GM12878 (cell line): ENCODE measurements at regions not wholly inside any gene's neighbourhood (a gene's known extent, or its start where the extent isn't known, plus 50 kb on each side); places are given as distances from the start of the nearest gene placed in this dataset.

Source experiments
- IRF4 ChIP-seq: IDR thresholded peaks from 2 replicates; pipeline ENCODE4 v1.6.1; 2011; ENCODE audit warnings: low read depth, low read length
- RAD51 ChIP-seq: fragments of 450-650 bp; IDR thresholded peaks from 2 replicates; pipeline ENCODE4 v1.6.1; 2016; ENCODE audit warnings: moderate library complexity, mild to moderate bottlenecking, inconsistent platforms
- ZNF622 ChIP-seq: fragments of 450-650 bp; IDR thresholded peaks from 2 replicates; pipeline ENCODE4 v1.6.1; 2017; ENCODE audit warnings: mild to moderate bottlenecking, inconsistent platforms
- TF ChIP-seq, protein P1 (sequence below): IDR thresholded peaks from 2 replicates; pipeline ENCODE4 v1.6.1; 2012; ENCODE audit warnings: low read depth, low read length, improper control_type of control experiment
- TF ChIP-seq, protein P2 (sequence below): fragments of 450-650 bp; IDR thresholded peaks from 2 replicates; pipeline ENCODE4 v1.6.1; 2017; ENCODE audit warnings: mild to moderate bottlenecking, moderate library complexity
- TF ChIP-seq, protein P3 (sequence below): fragments of 450-650 bp; IDR thresholded peaks from 2 replicates; pipeline ENCODE4 v1.6.1; 2017; ENCODE audit warnings: mild to moderate bottlenecking, low read depth, inconsistent platforms; ENCODE audit not compliant: poor library complexity, severe bottlenecking

DNA sequence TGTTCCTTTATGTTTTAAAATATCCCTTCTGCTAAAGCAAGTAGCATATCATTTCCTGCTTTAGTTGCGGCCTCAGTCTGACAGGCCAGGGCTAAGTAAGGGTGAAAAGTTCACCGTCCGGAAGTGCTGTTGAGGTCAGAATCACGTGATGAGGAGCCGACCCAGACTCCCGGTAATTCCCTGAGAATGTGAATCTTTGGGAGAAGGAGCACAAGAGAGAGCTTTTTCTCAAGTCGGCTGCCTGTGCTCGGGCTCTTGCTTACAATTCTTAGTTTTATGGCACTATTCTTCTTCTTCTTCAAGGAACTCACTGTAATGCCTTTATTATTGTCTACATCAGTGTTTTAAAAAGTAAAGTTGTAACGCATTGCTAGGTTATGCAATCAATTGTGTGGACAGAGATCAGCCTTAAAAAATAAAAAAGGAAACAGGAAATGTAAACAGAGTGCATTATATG lies 309.3 kb downstream of the PRL start (continued):
- TF ChIP-seq, protein P1, sequence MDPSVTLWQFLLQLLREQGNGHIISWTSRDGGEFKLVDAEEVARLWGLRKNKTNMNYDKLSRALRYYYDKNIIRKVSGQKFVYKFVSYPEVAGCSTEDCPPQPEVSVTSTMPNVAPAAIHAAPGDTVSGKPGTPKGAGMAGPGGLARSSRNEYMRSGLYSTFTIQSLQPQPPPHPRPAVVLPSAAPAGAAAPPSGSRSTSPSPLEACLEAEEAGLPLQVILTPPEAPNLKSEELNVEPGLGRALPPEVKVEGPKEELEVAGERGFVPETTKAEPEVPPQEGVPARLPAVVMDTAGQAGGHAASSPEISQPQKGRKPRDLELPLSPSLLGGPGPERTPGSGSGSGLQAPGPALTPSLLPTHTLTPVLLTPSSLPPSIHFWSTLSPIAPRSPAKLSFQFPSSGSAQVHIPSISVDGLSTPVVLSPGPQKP = 0 out of 2 replicates have a peak, but pooled peaks have one; percentile 67
- TF ChIP-seq, protein P2, sequence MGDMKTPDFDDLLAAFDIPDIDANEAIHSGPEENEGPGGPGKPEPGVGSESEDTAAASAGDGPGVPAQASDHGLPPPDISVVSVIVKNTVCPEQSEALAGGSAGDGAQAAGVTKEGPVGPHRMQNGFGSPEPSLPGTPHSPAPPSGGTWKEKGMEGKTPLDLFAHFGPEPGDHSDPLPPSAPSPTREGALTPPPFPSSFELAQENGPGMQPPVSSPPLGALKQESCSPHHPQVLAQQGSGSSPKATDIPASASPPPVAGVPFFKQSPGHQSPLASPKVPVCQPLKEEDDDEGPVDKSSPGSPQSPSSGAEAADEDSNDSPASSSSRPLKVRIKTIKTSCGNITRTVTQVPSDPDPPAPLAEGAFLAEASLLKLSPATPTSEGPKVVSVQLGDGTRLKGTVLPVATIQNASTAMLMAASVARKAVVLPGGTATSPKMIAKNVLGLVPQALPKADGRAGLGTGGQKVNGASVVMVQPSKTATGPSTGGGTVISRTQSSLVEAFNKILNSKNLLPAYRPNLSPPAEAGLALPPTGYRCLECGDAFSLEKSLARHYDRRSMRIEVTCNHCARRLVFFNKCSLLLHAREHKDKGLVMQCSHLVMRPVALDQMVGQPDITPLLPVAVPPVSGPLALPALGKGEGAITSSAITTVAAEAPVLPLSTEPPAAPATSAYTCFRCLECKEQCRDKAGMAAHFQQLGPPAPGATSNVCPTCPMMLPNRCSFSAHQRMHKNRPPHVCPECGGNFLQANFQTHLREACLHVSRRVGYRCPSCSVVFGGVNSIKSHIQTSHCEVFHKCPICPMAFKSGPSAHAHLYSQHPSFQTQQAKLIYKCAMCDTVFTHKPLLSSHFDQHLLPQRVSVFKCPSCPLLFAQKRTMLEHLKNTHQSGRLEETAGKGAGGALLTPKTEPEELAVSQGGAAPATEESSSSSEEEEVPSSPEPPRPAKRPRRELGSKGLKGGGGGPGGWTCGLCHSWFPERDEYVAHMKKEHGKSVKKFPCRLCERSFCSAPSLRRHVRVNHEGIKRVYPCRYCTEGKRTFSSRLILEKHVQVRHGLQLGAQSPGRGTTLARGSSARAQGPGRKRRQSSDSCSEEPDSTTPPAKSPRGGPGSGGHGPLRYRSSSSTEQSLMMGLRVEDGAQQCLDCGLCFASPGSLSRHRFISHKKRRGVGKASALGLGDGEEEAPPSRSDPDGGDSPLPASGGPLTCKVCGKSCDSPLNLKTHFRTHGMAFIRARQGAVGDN = no peak
- TF ChIP-seq RAD51 = peak; percentile 84
- no peak for TF ChIP-seq IRF4
- no peak for TF ChIP-seq ZNF622
- TF ChIP-seq, protein P3, sequence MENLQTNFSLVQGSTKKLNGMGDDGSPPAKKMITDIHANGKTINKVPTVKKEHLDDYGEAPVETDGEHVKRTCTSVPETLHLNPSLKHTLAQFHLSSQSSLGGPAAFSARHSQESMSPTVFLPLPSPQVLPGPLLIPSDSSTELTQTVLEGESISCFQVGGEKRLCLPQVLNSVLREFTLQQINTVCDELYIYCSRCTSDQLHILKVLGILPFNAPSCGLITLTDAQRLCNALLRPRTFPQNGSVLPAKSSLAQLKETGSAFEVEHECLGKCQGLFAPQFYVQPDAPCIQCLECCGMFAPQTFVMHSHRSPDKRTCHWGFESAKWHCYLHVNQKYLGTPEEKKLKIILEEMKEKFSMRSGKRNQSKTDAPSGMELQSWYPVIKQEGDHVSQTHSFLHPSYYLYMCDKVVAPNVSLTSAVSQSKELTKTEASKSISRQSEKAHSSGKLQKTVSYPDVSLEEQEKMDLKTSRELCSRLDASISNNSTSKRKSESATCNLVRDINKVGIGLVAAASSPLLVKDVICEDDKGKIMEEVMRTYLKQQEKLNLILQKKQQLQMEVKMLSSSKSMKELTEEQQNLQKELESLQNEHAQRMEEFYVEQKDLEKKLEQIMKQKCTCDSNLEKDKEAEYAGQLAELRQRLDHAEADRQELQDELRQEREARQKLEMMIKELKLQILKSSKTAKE = peak; percentile 58
